ENCODE measurements at regions not wholly inside any gene's neighbourhood (a gene's known extent, or its start where the extent isn't known, plus 50 kb on each side); places are given as distances from the start of the nearest gene placed in this dataset.

- H3K9me3 Mint-ChIP-seq: no peaks in the 10 kb centered on the region
Observed at GRCh38 chr9:107715740-107716139, 226.2 kb upstream of the KLF4 start.

GRCh38 chr9:107713470-107713869 is 223.9 kb upstream of the KLF4 start:
- no peaks in the 10 kb centered on the region for H3K36me3 Mint-ChIP-seq
- H3K4me1 Mint-ChIP-seq: no peaks in the 10 kb centered on the region
- H3K4me3 Mint-ChIP-seq: no peak overlapping the region
- H3K27ac Mint-ChIP-seq: no peak overlapping the region
- peaks cover 2% of the 10 kb centered on the region for H3K27me3 Mint-ChIP-seq
- H3K9me3 Mint-ChIP-seq: no peaks in the 10 kb centered on the region

More at GRCh38 chr9:107715740-107716139, 226.2 kb upstream of the KLF4 start:
- no peaks in the 10 kb centered on the region for H3K36me3 Mint-ChIP-seq
- no peak overlapping the region for H3K27ac Mint-ChIP-seq
- no peaks in the 10 kb centered on the region for H3K4me1 Mint-ChIP-seq
- no peak overlapping the region for H3K4me3 Mint-ChIP-seq
- H3K27me3 Mint-ChIP-seq: peaks cover 2% of the 10 kb centered on the region

- H3K27me3 Mint-ChIP-seq: peaks cover 2% of the 10 kb centered on the region
- H3K4me3 Mint-ChIP-seq: no peak overlapping the region
- no peak overlapping the region for H3K27ac Mint-ChIP-seq
- no peaks in the 10 kb centered on the region for H3K9me3 Mint-ChIP-seq
- no peaks in the 10 kb centered on the region for H3K36me3 Mint-ChIP-seq
- H3K4me1 Mint-ChIP-seq: no peaks in the 10 kb centered on the region
Observed at GRCh38 chr9:107712390-107712789, 222.8 kb upstream of the KLF4 start.

- Mint-ChIP-seq H3K9me3 (no peaks in the 10 kb centered on the region), H3K4me3 (no peak overlapping the region), H3K36me3 (no peaks in the 10 kb centered on the region), H3K27me3 (peaks cover 2% of the 10 kb centered on the region), H3K4me1 (no peaks in the 10 kb centered on the region), H3K27ac (no peak overlapping the region)
Observed at GRCh38 chr9:107711542-107711941, 222.0 kb upstream of the KLF4 start.

GRCh38 chr9:107710953-107711352 is 221.4 kb upstream of the KLF4 start:
- no peaks in the 10 kb centered on the region for H3K9me3 Mint-ChIP-seq
- H3K36me3 Mint-ChIP-seq: no peaks in the 10 kb centered on the region
- H3K27me3 Mint-ChIP-seq: peaks cover 2% of the 10 kb centered on the region
- H3K4me3 Mint-ChIP-seq: no peak overlapping the region
- no peaks in the 10 kb centered on the region for H3K4me1 Mint-ChIP-seq
- H3K27ac Mint-ChIP-seq: no peak overlapping the region

- Mint-ChIP-seq H3K27ac (no peak overlapping the region), H3K36me3 (no peaks in the 10 kb centered on the region)
Observed at GRCh38 chr9:107710546-107710945, 221.0 kb upstream of the KLF4 start.

GRCh38 chr9:107708791-107709190 is 219.2 kb upstream of the KLF4 start:
- Mint-ChIP-seq H3K9me3 (no peaks in the 10 kb centered on the region), H3K36me3 (no peaks in the 10 kb centered on the region), H3K4me3 (no peak overlapping the region), H3K27ac (no peak overlapping the region), H3K27me3 (peaks cover 2% of the 10 kb centered on the region), H3K4me1 (no peaks in the 10 kb centered on the region)

More at GRCh38 chr9:107710546-107710945, 221.0 kb upstream of the KLF4 start:
- Mint-ChIP-seq H3K4me1 (no peaks in the 10 kb centered on the region), H3K9me3 (no peaks in the 10 kb centered on the region), H3K27me3 (peaks cover 2% of the 10 kb centered on the region), H3K4me3 (no peak overlapping the region)

GRCh38 chr9:107707915-107708441 is 218.4 kb upstream of the KLF4 start:
- no peak overlapping the region for H3K27ac Mint-ChIP-seq
- H3K9me3 Mint-ChIP-seq: no peaks in the 10 kb centered on the region
- no peaks in the 10 kb centered on the region for H3K36me3 Mint-ChIP-seq
- no peaks in the 10 kb centered on the region for H3K27me3 Mint-ChIP-seq
- H3K4me1 Mint-ChIP-seq: no peaks in the 10 kb centered on the region
- no peak overlapping the region for H3K4me3 Mint-ChIP-seq

- Mint-ChIP-seq H3K27ac (no peak overlapping the region), H3K27me3 (no peaks in the 10 kb centered on the region), H3K36me3 (no peaks in the 10 kb centered on the region), H3K4me1 (no peaks in the 10 kb centered on the region), H3K4me3 (no peak overlapping the region), H3K9me3 (no peaks in the 10 kb centered on the region)
Observed at GRCh38 chr9:107707428-107707837, 217.9 kb upstream of the KLF4 start.

- Mint-ChIP-seq H3K27ac (no peak overlapping the region), H3K9me3 (peaks cover 5% of the 10 kb centered on the region), H3K4me1 (no peaks in the 10 kb centered on the region), H3K27me3 (peaks cover 2% of the 10 kb centered on the region), H3K4me3 (no peak overlapping the region), H3K36me3 (no peaks in the 10 kb centered on the region)
Observed at GRCh38 chr9:107706701-107707427, 217.3 kb upstream of the KLF4 start.

GRCh38 chr9:107705521-107705920 is 216.0 kb upstream of the KLF4 start:
- Mint-ChIP-seq H3K9me3 (peaks cover 5% of the 10 kb centered on the region), H3K27ac (no peak overlapping the region), H3K4me3 (no peak overlapping the region), H3K36me3 (no peaks in the 10 kb centered on the region), H3K4me1 (no peaks in the 10 kb centered on the region), H3K27me3 (peaks cover 2% of the 10 kb centered on the region)

- Mint-ChIP-seq H3K4me1 (no peaks in the 10 kb centered on the region), H3K9me3 (peaks cover 5% of the 10 kb centered on the region), H3K4me3 (no peak overlapping the region), H3K27ac (no peak overlapping the region), H3K36me3 (no peaks in the 10 kb centered on the region), H3K27me3 (peaks cover 2% of the 10 kb centered on the region)
Observed at GRCh38 chr9:107704774-107705173, 215.2 kb upstream of the KLF4 start.

GRCh38 chr9:107703651-107704050 is 214.1 kb upstream of the KLF4 start:
- Mint-ChIP-seq H3K27me3 (peaks cover 2% of the 10 kb centered on the region), H3K4me3 (no peak overlapping the region), H3K4me1 (no peaks in the 10 kb centered on the region), H3K27ac (no peak overlapping the region), H3K36me3 (no peaks in the 10 kb centered on the region), H3K9me3 (peaks cover 5% of the 10 kb centered on the region)

GRCh38 chr9:107700847-107701246 is 211.3 kb upstream of the KLF4 start:
- peaks cover 2% of the 10 kb centered on the region for H3K27me3 Mint-ChIP-seq
- no peaks in the 10 kb centered on the region for H3K36me3 Mint-ChIP-seq
- peaks cover 5% of the 10 kb centered on the region for H3K9me3 Mint-ChIP-seq
- H3K4me3 Mint-ChIP-seq: no peak overlapping the region
- no peak overlapping the region for H3K27ac Mint-ChIP-seq
- H3K4me1 Mint-ChIP-seq: no peaks in the 10 kb centered on the region

GRCh38 chr9:107699231-107699630 is 209.7 kb upstream of the KLF4 start:
- Mint-ChIP-seq H3K36me3 (no peaks in the 10 kb centered on the region), H3K27me3 (peaks cover 2% of the 10 kb centered on the region), H3K9me3 (peaks cover 5% of the 10 kb centered on the region), H3K27ac (no peak overlapping the region), H3K4me1 (no peaks in the 10 kb centered on the region), H3K4me3 (no peak overlapping the region)

- Mint-ChIP-seq H3K27ac (no peak overlapping the region), H3K4me1 (no peaks in the 10 kb centered on the region), H3K4me3 (no peak overlapping the region), H3K9me3 (peaks cover 5% of the 10 kb centered on the region), H3K36me3 (no peaks in the 10 kb centered on the region), H3K27me3 (peaks cover 2% of the 10 kb centered on the region)
Observed at GRCh38 chr9:107698779-107699178, 209.2 kb upstream of the KLF4 start.

- H3K36me3 Mint-ChIP-seq: no peaks in the 10 kb centered on the region
- no peak overlapping the region for H3K4me3 Mint-ChIP-seq
- H3K9me3 Mint-ChIP-seq: no peaks in the 10 kb centered on the region
- H3K27ac Mint-ChIP-seq: no peak overlapping the region
- no peaks in the 10 kb centered on the region for H3K27me3 Mint-ChIP-seq
- no peaks in the 10 kb centered on the region for H3K4me1 Mint-ChIP-seq
Observed at GRCh38 chr9:107696302-107696701, 206.7 kb upstream of the KLF4 start.
